ENCODE measurements at regions not wholly inside any gene's neighbourhood (a gene's known extent, or its start where the extent isn't known, plus 50 kb on each side); places are given as distances from the start of the nearest gene placed in this dataset.

DNA sequence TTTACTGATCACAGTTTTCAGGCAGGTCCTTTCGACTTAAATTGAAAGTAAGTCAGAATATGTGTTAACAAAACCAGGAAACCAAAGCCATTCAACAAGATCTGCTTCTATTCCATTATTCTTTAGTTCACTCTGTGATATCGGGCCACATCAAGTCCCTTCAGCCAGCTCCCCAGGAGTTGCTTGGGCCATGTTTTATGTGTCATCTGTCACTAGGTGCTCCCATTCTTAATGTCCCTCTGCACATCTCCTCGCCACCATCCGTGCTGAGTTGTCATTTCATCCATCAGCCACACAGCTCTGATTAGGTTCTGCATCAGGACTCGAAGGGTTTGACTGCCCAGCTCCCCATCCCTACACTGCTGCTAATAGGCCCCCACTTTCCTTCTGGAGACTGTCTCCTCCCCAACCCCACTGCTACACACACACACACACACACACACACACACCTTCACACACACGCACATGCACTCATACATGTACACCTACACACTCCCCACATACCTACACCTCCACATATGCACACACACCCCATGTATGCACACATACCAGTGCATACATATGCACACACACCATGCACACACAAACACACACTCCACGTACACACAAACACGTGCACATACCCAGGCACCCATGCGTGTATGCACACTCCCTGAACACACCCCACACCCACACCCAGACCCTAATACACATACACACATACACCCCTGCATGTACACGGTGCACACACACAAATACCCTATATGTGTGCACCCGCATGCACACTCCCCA lies 143.3 kb upstream of the GMDS start:
- TF ChIP-seq, protein P1, sequence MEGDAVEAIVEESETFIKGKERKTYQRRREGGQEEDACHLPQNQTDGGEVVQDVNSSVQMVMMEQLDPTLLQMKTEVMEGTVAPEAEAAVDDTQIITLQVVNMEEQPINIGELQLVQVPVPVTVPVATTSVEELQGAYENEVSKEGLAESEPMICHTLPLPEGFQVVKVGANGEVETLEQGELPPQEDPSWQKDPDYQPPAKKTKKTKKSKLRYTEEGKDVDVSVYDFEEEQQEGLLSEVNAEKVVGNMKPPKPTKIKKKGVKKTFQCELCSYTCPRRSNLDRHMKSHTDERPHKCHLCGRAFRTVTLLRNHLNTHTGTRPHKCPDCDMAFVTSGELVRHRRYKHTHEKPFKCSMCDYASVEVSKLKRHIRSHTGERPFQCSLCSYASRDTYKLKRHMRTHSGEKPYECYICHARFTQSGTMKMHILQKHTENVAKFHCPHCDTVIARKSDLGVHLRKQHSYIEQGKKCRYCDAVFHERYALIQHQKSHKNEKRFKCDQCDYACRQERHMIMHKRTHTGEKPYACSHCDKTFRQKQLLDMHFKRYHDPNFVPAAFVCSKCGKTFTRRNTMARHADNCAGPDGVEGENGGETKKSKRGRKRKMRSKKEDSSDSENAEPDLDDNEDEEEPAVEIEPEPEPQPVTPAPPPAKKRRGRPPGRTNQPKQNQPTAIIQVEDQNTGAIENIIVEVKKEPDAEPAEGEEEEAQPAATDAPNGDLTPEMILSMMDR (IDR thresholded peaks at IDR 0.05): no peak
- TF ChIP-seq EP300 (IDR thresholded peaks at IDR 0.05): no peak
